H1 (cell line): ENCODE measurements at regions not wholly inside any gene's neighbourhood (a gene's known extent, or its start where the extent isn't known, plus 50 kb on each side); places are given as distances from the start of the nearest gene placed in this dataset.

Source experiments
- CTCF ChIA-PET: fragments of 300-600 bp; sonication (Branson Sonifier 250); formaldehyde crosslinking; loops from one replicate; lab custom pipeline; 2021; ENCODE audit not compliant: partially characterized antibody; lab: Charles Lee
- POLR2A ChIA-PET: fragments of 300-600 bp; sonication (Branson Sonifier 250); formaldehyde crosslinking; loops from one replicate; lab custom pipeline; 2021; ENCODE audit warnings: inconsistent platforms; ENCODE audit not compliant: partially characterized antibody; lab: Charles Lee
- DNase-seq, 2 experiments: peaks; one replicate each; pipeline versions ENCODE4 v3.0.0 to v3.0.0-alpha.2; 2010 to 2022; ENCODE audit warnings: low spot score in 2 of 2, low read depth in 1 of 2, mixed read lengths in 1 of 2
- FAIRE-seq: peaks from 2 replicates; lab custom pipeline; 2011; peaks lifted over from hg19 to GRCh38; lab: Jason Lieb, UNC
- H2AFZ ChIP-seq: 2 replicates; pipeline ENCODE4 v1.8.1; 2012; ENCODE audit warnings: low read length, inconsistent platforms
- H2AK5ac ChIP-seq: 2 replicates; pipeline ENCODE4 v1.6.1; 2013; ENCODE audit warnings: low read depth, low read length
- H2BK120ac ChIP-seq: replicated peaks from 2 replicates; pipeline ENCODE3; 2013; ENCODE audit warnings: low read depth, low read length, inconsistent platforms
- H2BK12ac ChIP-seq: 2 replicates; pipeline ENCODE4 v1.6.1; 2013; ENCODE audit warnings: low read depth, low read length
- H2BK15ac ChIP-seq: 2 replicates; pipeline ENCODE4 v1.6.1; 2013; ENCODE audit warnings: low read length
- H2BK20ac ChIP-seq: 2 replicates; pipeline ENCODE4 v1.6.1; 2013; ENCODE audit warnings: low read length
- H2BK5ac ChIP-seq: 2 replicates; pipeline ENCODE4 v1.6.1; 2013; ENCODE audit warnings: low read depth, low read length
- H3K14ac ChIP-seq: 2 replicates; pipeline ENCODE4 v1.6.1; 2013; ENCODE audit warnings: inconsistent platforms; ENCODE audit not compliant: insufficient read length
- H3K18ac ChIP-seq: 2 replicates; pipeline ENCODE4 v1.6.1; 2013; ENCODE audit warnings: low read length; ENCODE audit errors: extremely low read depth
- H3K23ac ChIP-seq: 2 replicates; pipeline ENCODE4 v1.6.1; 2013; ENCODE audit warnings: inconsistent platforms; ENCODE audit not compliant: insufficient read length
- H3K23me2 ChIP-seq: 2 replicates; pipeline ENCODE4 v1.6.1; 2013; ENCODE audit warnings: low read depth, low read length
- H3K27ac ChIP-seq: 2 replicates; pipeline ENCODE4 v1.6.1; 2011; ENCODE audit warnings: low read depth, low read length, inconsistent platforms
- H3K27me3 ChIP-seq, 4 experiments: replicated peaks in 1 of 4; 1 replicate in 1 of 4; 2 replicates in 3 of 4; pipeline versions ENCODE4 v1.6.1 to v1.8.1; 2011 to 2013; ENCODE audit warnings: low read length in 3 of 4, mild to moderate bottlenecking in 3 of 4, inconsistent platforms in 2 of 4, mixed read lengths in 2 of 4, moderate library complexity in 1 of 4; ENCODE audit not compliant: control insufficient read depth in 3 of 4, insufficient read depth in 3 of 4; ENCODE audit errors: extremely low read depth in 1 of 4
- H3K36me3 ChIP-seq, 4 experiments: 2 replicates each; pipeline versions ENCODE4 v1.6.1 to v1.8.1; 2011 to 2013; ENCODE audit warnings: mild to moderate bottlenecking in 4 of 4, low read length in 3 of 4, moderate library complexity in 2 of 4, control low read depth in 1 of 4, inconsistent platforms in 1 of 4; ENCODE audit not compliant: insufficient read depth in 4 of 4, control insufficient read depth in 2 of 4
- H3K4ac ChIP-seq: replicated peaks from 2 replicates; pipeline ENCODE3; 2013; ENCODE audit warnings: low read length, low read depth, mixed read lengths, inconsistent platforms; ENCODE audit not compliant: insufficient read length
- H3K4me1 ChIP-seq, 4 experiments: replicated peaks in 1 of 4; 1 replicate in 1 of 4; 2 replicates in 3 of 4; pipeline versions ENCODE4 v1.6.1 to v1.8.1; 2011 to 2013; ENCODE audit warnings: low read length in 3 of 4, inconsistent platforms in 2 of 4, mixed read lengths in 1 of 4; ENCODE audit not compliant: insufficient read depth in 4 of 4, control insufficient read depth in 3 of 4
- H3K4me2 ChIP-seq, 2 experiments: 2 replicates each; pipeline versions ENCODE4 v1.6.1 to v1.8.1; 2011 to 2013; ENCODE audit warnings: low read depth in 2 of 2, low read length in 2 of 2, control low read depth in 1 of 2, inconsistent platforms in 1 of 2, mild to moderate bottlenecking in 1 of 2; ENCODE audit not compliant: insufficient read depth in 1 of 2
- H3K4me3 ChIP-seq, 4 experiments: fragments of 200-600, 300-600 bp in 1 of 4; sonication (generic), shearing (Covaris generic), sonication (Bioruptor Twin) in 1 of 4; 2 replicates each; pipeline versions ENCODE4 v1.5.1 to v1.8.1; 2011 to 2016; ENCODE audit warnings: low read length in 4 of 4, low read depth in 3 of 4, control low read depth in 2 of 4, inconsistent platforms in 2 of 4, mild to moderate bottlenecking in 2 of 4, mixed read lengths in 1 of 4, moderate library complexity in 1 of 4; ENCODE audit not compliant: insufficient read depth in 2 of 4; ENCODE audit errors: extremely low read depth in 1 of 4
- H3K56ac ChIP-seq: replicated peaks from 2 replicates; pipeline ENCODE3; 2013; ENCODE audit warnings: low read depth, mild to moderate bottlenecking, mixed read lengths, low read length, inconsistent platforms; ENCODE audit not compliant: insufficient read length
- H3K79me1 ChIP-seq: 2 replicates; pipeline ENCODE4 v1.6.1; 2013; ENCODE audit warnings: low read depth, low read length, control low read depth
- H3K79me2 ChIP-seq, 2 experiments: 2 replicates each; pipeline versions ENCODE4 v1.6.1 to v1.8.1; 2012 to 2013; ENCODE audit warnings: low read length in 2 of 2, mild to moderate bottlenecking in 2 of 2, inconsistent platforms in 1 of 2; ENCODE audit not compliant: insufficient read depth in 2 of 2, control insufficient read depth in 1 of 2
- H3K9ac ChIP-seq, 4 experiments: replicated peaks in 1 of 4; 1 replicate in 1 of 4; 2 replicates in 3 of 4; pipeline versions ENCODE4 v1.6.1 to v1.8.1; 2011 to 2013; ENCODE audit warnings: low read depth in 3 of 4, low read length in 3 of 4, control low read depth in 2 of 4, mild to moderate bottlenecking in 2 of 4, moderate library complexity in 2 of 4, inconsistent platforms in 1 of 4; ENCODE audit errors: extremely low read depth in 1 of 4
- H3K9me3 ChIP-seq, 2 experiments: 2 replicates each; pipeline versions ENCODE4 v1.6.1 to v1.8.1; 2012 to 2013; ENCODE audit warnings: mild to moderate bottlenecking in 2 of 2, moderate library complexity in 2 of 2, control low read depth in 1 of 2, inconsistent platforms in 1 of 2, low read depth in 1 of 2, low read length in 1 of 2, mixed read lengths in 1 of 2; ENCODE audit not compliant: insufficient read depth in 2 of 2
- H4K20me1 ChIP-seq, 2 experiments: replicated peaks in 1 of 2; 2 replicates each; pipeline versions ENCODE3 to v1.8.1; 2011 to 2013; ENCODE audit warnings: inconsistent platforms in 2 of 2, low read length in 2 of 2, mild to moderate bottlenecking in 1 of 2; ENCODE audit not compliant: insufficient read depth in 2 of 2, control insufficient read depth in 1 of 2
- H4K5ac ChIP-seq: 2 replicates; pipeline ENCODE4 v1.6.1; 2013; ENCODE audit warnings: low read length, low read depth, mixed read lengths, inconsistent platforms; ENCODE audit not compliant: insufficient read length
- H4K8ac ChIP-seq: 2 replicates; pipeline ENCODE4 v1.8.0; 2013; ENCODE audit warnings: mild to moderate bottlenecking, moderate library complexity, low read length, inconsistent platforms; ENCODE audit not compliant: insufficient read depth; ENCODE audit errors: extremely low read depth
- H4K91ac ChIP-seq: replicated peaks from 2 replicates; pipeline ENCODE3; 2013; ENCODE audit warnings: low read length, mixed read lengths, inconsistent platforms; ENCODE audit not compliant: insufficient read length
- ASH2L ChIP-seq: fragments of 200-600, 300-600 bp; sonication (generic); IDR thresholded peaks from one replicate; pipeline ENCODE4 v1.7.1; 2017; ENCODE audit warnings: low read length
- BRCA1 ChIP-seq: IDR thresholded peaks from 2 replicates; pipeline ENCODE4 v1.6.1; 2012; ENCODE audit warnings: low read depth, low read length, improper control_type of control experiment
- CTBP2 ChIP-seq: IDR thresholded peaks from 2 replicates; pipeline ENCODE4 v1.7.0; 2011; ENCODE audit warnings: borderline replicate concordance, mild to moderate bottlenecking, moderate library complexity, mixed read lengths, low read length; ENCODE audit not compliant: insufficient read depth, insufficient read length
- GTF2F1 ChIP-seq: IDR thresholded peaks from 2 replicates; pipeline ENCODE4 v1.6.1; 2012; ENCODE audit warnings: low read depth, low read length, improper control_type of control experiment, borderline replicate concordance
- KDM4A ChIP-seq: IDR thresholded peaks from one replicate; pipeline ENCODE4 v1.7.1; 2012; ENCODE audit warnings: low read depth, mild to moderate bottlenecking, moderate library complexity, low read length, inconsistent platforms; ENCODE audit not compliant: severe bottlenecking
- RAD21 ChIP-seq, 2 experiments: IDR thresholded peaks in 1 of 2; conservative IDR thresholded peaks in 1 of 2; 2 replicates each; pipeline ENCODE4 v1.6.1; 2011; ENCODE audit warnings: low read depth in 2 of 2, low read length in 2 of 2, improper control_type of control experiment in 1 of 2, inconsistent platforms in 1 of 2, mild to moderate bottlenecking in 1 of 2, moderate library complexity in 1 of 2
- SP1 ChIP-seq: IDR thresholded peaks from 2 replicates; pipeline ENCODE4 v1.6.1; 2011; ENCODE audit warnings: low read depth, low read length
- WGBS, 2 experiments: shearing (Covaris generic) in 1 of 2; methylation state at CpG; one replicate each; pipeline versions ENCODE4 v1.1.6 to v1.1.7; 2013 to 2015; ENCODE audit warnings: low lambda C conversion rate in 2 of 2, mixed read lengths in 2 of 2, inconsistent platforms in 1 of 2, low coverage in 1 of 2, missing lambda C conversion rate in 1 of 2; ENCODE audit not compliant: insufficient replicate concordance in 2 of 2, insufficient coverage in 1 of 2, insufficient read length in 1 of 2; ENCODE audit errors: extremely low coverage in 1 of 2, missing lambda C conversion rate in 1 of 2; 5-methylcytosine and 5-hydroxymethylcytosine counted together

DNA sequence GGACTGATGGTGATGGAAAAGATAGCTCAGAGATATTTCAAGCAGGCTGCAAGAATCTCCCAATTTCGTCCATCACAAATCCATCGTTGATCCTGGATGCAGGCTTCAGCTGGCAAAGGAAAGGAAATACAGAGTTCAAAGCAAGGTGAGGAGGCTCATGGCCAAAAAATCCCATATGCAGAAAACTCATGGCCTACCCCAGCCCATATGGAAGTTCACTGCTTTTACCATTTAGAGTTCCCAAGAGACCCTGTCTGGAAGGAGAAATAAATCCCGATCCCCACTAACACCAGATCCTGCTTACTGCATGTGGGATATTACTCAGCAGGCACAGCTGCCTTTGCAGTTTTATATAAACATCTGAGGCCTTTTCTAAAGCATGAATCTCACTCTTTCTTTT lies 412.9 kb upstream of the SPRY2 start:
- H2BK15ac ChIP-seq: no peak overlapping the region
- no peak overlapping the region for H2BK12ac ChIP-seq
- no peak overlapping the region for H4K8ac ChIP-seq
- no peaks in the 10 kb centered on the region for H3K27me3 ChIP-seq
- H3K9ac ChIP-seq: no peak overlapping the region
- no peak overlapping the region for H2BK20ac ChIP-seq
- WGBS, 2 experiments: 96% methylated on average over 3 of the region's 3 CpGs; no CpG with 5 or more reads in 1 of the 2 experiments
- H3K4me1 ChIP-seq: no peaks in the 10 kb centered on the region
- H2AK5ac ChIP-seq: no peak overlapping the region
- no peak overlapping the region for H3K4me2 ChIP-seq
- no peak for FAIRE-seq
- ChIA-PET POLR2A (no interaction called here), CTCF (no interaction called here)
- H3K27ac ChIP-seq: no peak overlapping the region
- no peak overlapping the region for H3K4ac ChIP-seq
- no peaks in the 10 kb centered on the region for H4K20me1 ChIP-seq
- H4K5ac ChIP-seq: no peak overlapping the region
- H2BK120ac ChIP-seq: no peak overlapping the region
- H3K36me3 ChIP-seq: no peaks in the 10 kb centered on the region
- TF ChIP-seq KDM4A (no peak), GTF2F1 (no peak), BRCA1 (no peak), CTBP2 (no peak), RAD21 (IDR thresholded peaks at IDR 0.05 in 1 of 2, conservative IDR thresholded peaks at IDR 0.05 in 1 of 2; ENCODE audit: low read depth in 2 of 2, low read length in 2 of 2) (no peak), SP1 (no peak), ASH2L (no peak)
- no peak overlapping the region for H3K23ac ChIP-seq
- H3K9me3 ChIP-seq: no peaks in the 10 kb centered on the region
- H4K91ac ChIP-seq: no peak overlapping the region
- no peak overlapping the region for H3K56ac ChIP-seq
- H3K4me3 ChIP-seq: no peak overlapping the region
- no peaks in the 10 kb centered on the region for H3K23me2 ChIP-seq
- no peak overlapping the region for H2BK5ac ChIP-seq
- no peak overlapping the region for H2AFZ ChIP-seq
- H3K14ac ChIP-seq: no peak overlapping the region
- no peak overlapping the region for H3K18ac ChIP-seq
- H3K79me2 ChIP-seq: no peaks in the 10 kb centered on the region
- no peak for DNase-seq
- no peaks in the 10 kb centered on the region for H3K79me1 ChIP-seq
